AG04450 (cell line): ENCODE measurements at regions not wholly inside any gene's neighbourhood (a gene's known extent, or its start where the extent isn't known, plus 50 kb on each side); places are given as distances from the start of the nearest gene placed in this dataset.
"Not testable (repeated sequence)": the region's sequence is repeated elsewhere in the genome, so short reads cannot be mapped to it uniquely, and the experiment has no call there.

Experiments
- CTCF ChIA-PET: fragments of 300-600, 350-600 bp; formaldehyde crosslinking; extraction: SDS; loops from one replicate; lab custom pipeline; 2022; ENCODE audit warnings: antibody characterized with exemption, inconsistent platforms; lab: Charles Lee
- POLR2A ChIA-PET: fragments of 350-600 bp; formaldehyde crosslinking; extraction: SDS; loops from one replicate; lab custom pipeline; 2021; ENCODE audit warnings: antibody characterized with exemption, inconsistent platforms; lab: Yijun Ruan, JAX
- DNase-seq: peaks from one replicate; pipeline ENCODE4 v3.0.0-alpha.2; 2011; ENCODE audit warnings: low read depth, low spot score
- H3K27ac ChIP-seq: one replicate; pipeline ENCODE4 v1.5.1; 2012; ENCODE audit warnings: low read depth, low read length, control low read depth
- H3K27me3 ChIP-seq: one replicate; pipeline ENCODE4 v1.6.0; 2012; ENCODE audit warnings: low read length; ENCODE audit not compliant: control insufficient read depth, insufficient read depth
- H3K4me3 ChIP-seq: 2 replicates; pipeline ENCODE4 v1.5.1; 2011; ENCODE audit warnings: mild to moderate bottlenecking, low read depth, low read length, control low read depth
- H3K9me3 ChIP-seq: 2 replicates; pipeline ENCODE4 v1.5.1; 2012; ENCODE audit warnings: low read length; ENCODE audit not compliant: control insufficient read depth, insufficient read depth
- TF ChIP-seq, protein P1 (sequence below): IDR thresholded peaks from 2 replicates; pipeline ENCODE4 v1.5.1; 2011; ENCODE audit warnings: low read depth, low read length, control low read depth, inconsistent platforms

DNA sequence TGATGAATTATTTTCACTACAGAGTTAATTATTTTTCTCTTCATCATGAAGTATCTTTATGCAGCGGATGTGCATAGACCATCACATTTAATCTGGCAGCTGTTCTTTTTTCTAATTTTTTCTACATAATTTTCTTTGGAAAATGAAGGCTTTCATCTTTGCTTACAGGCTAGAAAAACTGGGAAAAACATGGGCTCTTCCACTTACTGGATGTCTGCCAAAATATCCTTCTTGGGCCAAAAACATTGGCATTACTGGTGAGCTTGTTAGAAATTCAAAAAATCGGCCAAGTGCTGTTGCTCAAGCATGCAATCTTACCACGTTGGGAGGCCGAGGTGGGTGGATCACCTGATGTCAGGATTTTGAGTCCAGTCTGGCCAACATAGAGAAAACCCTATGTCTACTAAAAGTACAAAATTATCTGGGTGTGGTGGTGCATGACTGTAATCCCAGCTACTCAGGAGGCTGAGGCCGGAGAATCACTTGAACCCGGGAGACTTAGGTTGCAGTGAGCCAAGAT, 176.8 kb downstream of the ZNF737 start:
- TF ChIP-seq, protein P1, sequence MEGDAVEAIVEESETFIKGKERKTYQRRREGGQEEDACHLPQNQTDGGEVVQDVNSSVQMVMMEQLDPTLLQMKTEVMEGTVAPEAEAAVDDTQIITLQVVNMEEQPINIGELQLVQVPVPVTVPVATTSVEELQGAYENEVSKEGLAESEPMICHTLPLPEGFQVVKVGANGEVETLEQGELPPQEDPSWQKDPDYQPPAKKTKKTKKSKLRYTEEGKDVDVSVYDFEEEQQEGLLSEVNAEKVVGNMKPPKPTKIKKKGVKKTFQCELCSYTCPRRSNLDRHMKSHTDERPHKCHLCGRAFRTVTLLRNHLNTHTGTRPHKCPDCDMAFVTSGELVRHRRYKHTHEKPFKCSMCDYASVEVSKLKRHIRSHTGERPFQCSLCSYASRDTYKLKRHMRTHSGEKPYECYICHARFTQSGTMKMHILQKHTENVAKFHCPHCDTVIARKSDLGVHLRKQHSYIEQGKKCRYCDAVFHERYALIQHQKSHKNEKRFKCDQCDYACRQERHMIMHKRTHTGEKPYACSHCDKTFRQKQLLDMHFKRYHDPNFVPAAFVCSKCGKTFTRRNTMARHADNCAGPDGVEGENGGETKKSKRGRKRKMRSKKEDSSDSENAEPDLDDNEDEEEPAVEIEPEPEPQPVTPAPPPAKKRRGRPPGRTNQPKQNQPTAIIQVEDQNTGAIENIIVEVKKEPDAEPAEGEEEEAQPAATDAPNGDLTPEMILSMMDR = no peak
- Histone ChIP-seq H3K27ac (no peak overlapping the region), H3K9me3 (peaks cover 24% of the 10 kb centered on the region), H3K27me3 (no peaks in the 10 kb centered on the region), H3K4me3 (no peak overlapping the region)
- ChIA-PET POLR2A (no interaction called here), CTCF (no interaction called here)
- no peak for DNase-seq

- H3K4me3 ChIP-seq = no peak overlapping the region
- peaks cover 10% of the 10 kb centered on the region for H3K9me3 ChIP-seq
- CTCF ChIA-PET = no interaction called here
- DNase-seq = no peak
- H3K27ac ChIP-seq = no peak overlapping the region
- H3K27me3 ChIP-seq = no peaks in the 10 kb centered on the region
- POLR2A ChIA-PET = no interaction called here
- TF ChIP-seq, protein P1 = no peak
These were observed 180.5 kb downstream of the ZNF737 start for GRCh38 chr19:20385061-20385460.

GRCh38 chr19:20371911-20372310, 193.7 kb downstream of the ZNF737 start:
- Histone ChIP-seq H3K27me3 (no peaks in the 10 kb centered on the region), H3K4me3 (no peak overlapping the region), H3K9me3 (peaks cover 24% of the 10 kb centered on the region), H3K27ac (no peak overlapping the region)
- ChIA-PET CTCF (no interaction called here), POLR2A (no interaction called here)
- DNase-seq = no peak
- TF ChIP-seq, protein P1 = no peak

DNA sequence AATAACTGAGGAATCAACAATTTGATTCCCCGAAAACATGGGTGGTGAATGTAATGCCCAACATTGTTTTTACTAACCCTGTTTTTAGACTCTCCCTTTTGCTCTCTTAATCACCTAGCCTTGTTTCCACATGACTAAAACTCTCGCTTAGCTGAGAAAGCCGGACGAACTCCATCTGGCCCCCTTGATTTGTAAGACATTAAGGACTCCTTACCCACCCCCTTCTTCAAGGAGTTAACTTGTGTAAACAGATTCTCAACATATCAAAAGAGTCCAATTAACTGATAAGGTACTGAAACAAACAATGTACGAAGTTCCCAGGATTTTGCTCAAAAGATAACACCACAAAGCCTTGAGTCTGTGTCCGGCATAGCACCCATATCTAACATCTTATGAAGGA, 194.3 kb downstream of the ZNF737 start:
- POLR2A ChIA-PET, H3K27me3 ChIP-seq, H3K4me3 ChIP-seq, CTCF ChIA-PET, H3K27ac ChIP-seq, DNase-seq: not testable (repeated sequence)
- peaks cover 24% of the 10 kb centered on the region for H3K9me3 ChIP-seq

GRCh38 chr19:20367811-20368294, 197.7 kb downstream of the ZNF737 start:
- POLR2A ChIA-PET = no interaction called here
- CTCF ChIA-PET = no interaction called here
- H3K9me3 ChIP-seq = peaks cover 28% of the 10 kb centered on the region; the same call in 1 of the 2 replicates
- no peak for DNase-seq
- H3K27ac ChIP-seq = no peak overlapping the region
- TF ChIP-seq, protein P1 = no peak
- no peaks in the 10 kb centered on the region for H3K27me3 ChIP-seq
- H3K4me3 ChIP-seq = no peak overlapping the region

- CTCF ChIA-PET = no interaction called here
- Histone ChIP-seq H3K27me3 (no peaks in the 10 kb centered on the region), H3K4me3 (no peak overlapping the region), H3K9me3 (peaks cover 45% of the 10 kb centered on the region), H3K27ac (no peak overlapping the region)
- POLR2A ChIA-PET = no interaction called here
- DNase-seq = no peak
- TF ChIP-seq, protein P1 = no peak
These were observed 198.1 kb downstream of the ZNF486 start for GRCh38 chr19:20365146-20365545.
